ENCODE measurements at regions not wholly inside any gene's neighbourhood (a gene's known extent, or its start where the extent isn't known, plus 50 kb on each side); places are given as distances from the start of the nearest gene placed in this dataset.

- TF ChIP-seq CEBPB (IDR thresholded peaks at IDR 0.05; ENCODE audit: borderline replicate concordance in 1 of 2, low read depth in 2 of 2, low read length in 2 of 2) = no peak
- TF ChIP-seq POLR2AphosphoS5 (IDR thresholded peaks at IDR 0.05; ENCODE audit: low read length) = no peak
- no peak for TF ChIP-seq JUNB (IDR thresholded peaks at IDR 0.05)
- no peak for TF ChIP-seq RELA (IDR thresholded peaks at IDR 0.05; ENCODE audit: borderline replicate concordance, partially characterized antibody)
- TF ChIP-seq RAD21 (IDR thresholded peaks at IDR 0.05; ENCODE audit: insufficient read depth, low read depth, low read length) = no peak
- TF ChIP-seq SREBF1 (IDR thresholded peaks at IDR 0.05; ENCODE audit: low read length) = no peak
- no peak for TF ChIP-seq BHLHE40 (IDR thresholded peaks at IDR 0.05; ENCODE audit: borderline replicate concordance in 1 of 2, low read depth in 2 of 2, low read length in 1 of 2)
- no peak for TF ChIP-seq BCL3 (IDR thresholded peaks at IDR 0.05; ENCODE audit: borderline replicate concordance, insufficient read depth, low read depth, low read length, poor library complexity, severe bottlenecking)
- TF ChIP-seq ESRRA (IDR thresholded peaks at IDR 0.05; ENCODE audit: low read length) = no peak
- no peak for TF ChIP-seq NFYA (IDR thresholded peaks at IDR 0.05; ENCODE audit: borderline replicate concordance, low read depth, low read length)
- TF ChIP-seq ZBED1 (IDR thresholded peaks at IDR 0.05; ENCODE audit: borderline replicate concordance) = no peak
- no peak for TF ChIP-seq STAT3 (IDR thresholded peaks at IDR 0.05; ENCODE audit: low read depth, low read length)
- no peak for TF ChIP-seq MAX (IDR thresholded peaks at IDR 0.05; ENCODE audit: low read depth, low read length)
- TF ChIP-seq POLR2AphosphoS2 (IDR thresholded peaks at IDR 0.05; ENCODE audit: low read depth, low read length) = no peak
- TF ChIP-seq ZNF384 (IDR thresholded peaks at IDR 0.05; ENCODE audit: borderline replicate concordance, low read depth, low read length) = no peak
- TF ChIP-seq IKZF2 (IDR thresholded peaks at IDR 0.05) = no peak
- TF ChIP-seq ZBTB33 (IDR thresholded peaks at IDR 0.05) = no peak
- BruUV-seq (replicated peaks) = no TSS peak
- ChIA-PET POLR2A (no interaction called here), RAD21 (ENCODE audit: unreplicated experiment) (no interaction called here), CTCF (no interaction called here), SMC1A (ENCODE audit: uncharacterized antibody, unreplicated experiment) (no interaction called here)
- Histone ChIP-seq H3K9ac (ENCODE audit: control insufficient read depth, insufficient read depth, low read length) (no peak overlapping the region), H3K4me1 (ENCODE audit: control insufficient read depth, insufficient read depth, low read length) (no peaks in the 10 kb centered on the region), H3K4me3 (no peak overlapping the region), H3K36me3 (ENCODE audit: control insufficient read depth in 2 of 2, insufficient read depth in 2 of 2, low read length in 1 of 2) (no peaks in the 10 kb centered on the region), H3K4me2 (ENCODE audit: control insufficient read depth, insufficient read depth) (no peak overlapping the region), H3K27ac (ENCODE audit: control insufficient read depth, insufficient read depth) (no peak overlapping the region), H3K79me2 (ENCODE audit: control insufficient read depth, insufficient read depth, low read length) (no peaks in the 10 kb centered on the region), H3K9me3 (replicated peaks; ENCODE audit: control insufficient read depth, insufficient read depth, low read length) (no peaks in the 10 kb centered on the region), H3K27me3 (replicated peaks in 1 of 2; ENCODE audit: control insufficient read depth in 2 of 2, insufficient read depth in 2 of 2, low read length in 1 of 2) (no peaks in the 10 kb centered on the region), H4K20me1 (ENCODE audit: control insufficient read depth, insufficient read depth) (no peaks in the 10 kb centered on the region), H2AFZ (ENCODE audit: control insufficient read depth, low read depth, low read length) (no peak overlapping the region)
- FAIRE-seq (no peak), DNase-seq (ENCODE audit: low read depth, low spot score) (no peak), ATAC-seq (no peak)
- 57% methylated on average over 2 of the region's 2 CpGs for WGBS (ENCODE audit: insufficient coverage, insufficient replicate concordance, low lambda C conversion rate, missing lambda C conversion rate)
- intact Hi-C loops (cut with micrococcal nuclease; ENCODE audit: unreplicated experiment) (loop anchor here (5.0 to 10.0 kb wide), 2 partner anchors 55 to 137 kb away; no protein-coding TSS in a partner anchor), in situ Hi-C loops (cut with MboI) (no loop called here)
These were observed 88.3 kb upstream of the COL8A1 start for GRCh38 chr3:99549957-99550603.
